Smooth muscle cell (in vitro differentiated cells): ENCODE measurements at regions not wholly inside any gene's neighbourhood (a gene's known extent, or its start where the extent isn't known, plus 50 kb on each side); places are given as distances from the start of the nearest gene placed in this dataset.

Source experiments
- DNase-seq: peaks from one replicate; lab custom pipeline; 2025; ENCODE audit not compliant: unreplicated experiment; lab: John Stamatoyannopoulos, UW
- H2AFZ ChIP-seq: fragments of 200-600 bp; sonication (generic); 2 replicates; pipeline ENCODE4 v1.6.0; 2016; ENCODE audit warnings: antibody characterized with exemption, low read depth, mild to moderate bottlenecking
- H3F3A ChIP-seq: fragments of 200-600 bp; sonication (generic); 2 replicates; pipeline ENCODE4 v1.6.0; 2017; ENCODE audit warnings: antibody characterized with exemption, low read depth
- H3K27ac ChIP-seq: fragments of 200-600 bp; sonication (generic); 2 replicates; pipeline ENCODE4 v1.5.1; 2016; ENCODE audit warnings: low read depth, mild to moderate bottlenecking
- H3K27me3 ChIP-seq: fragments of 200-600 bp; sonication (generic); 2 replicates; pipeline ENCODE4 v1.6.1; 2016; ENCODE audit warnings: low read depth, mild to moderate bottlenecking
- H3K36me3 ChIP-seq: fragments of 200-600 bp; sonication (generic); 2 replicates; pipeline ENCODE4 v1.5.1; 2016; ENCODE audit warnings: low read depth
- H3K4me1 ChIP-seq: fragments of 200-600 bp; sonication (generic); 2 replicates; pipeline ENCODE4 v1.5.1; 2016; ENCODE audit warnings: low read depth
- H3K4me2 ChIP-seq: fragments of 200-600 bp; sonication (generic); 2 replicates; pipeline ENCODE4 v1.6.0; 2016; ENCODE audit warnings: mild to moderate bottlenecking
- H3K4me3 ChIP-seq: fragments of 200-600 bp; sonication (generic); 2 replicates; pipeline ENCODE4 v1.5.1; 2016; ENCODE audit warnings: mild to moderate bottlenecking
- H3K79me2 ChIP-seq: fragments of 200-600 bp; sonication (generic); 2 replicates; pipeline ENCODE4 v1.6.0; 2016; ENCODE audit warnings: low read depth, mild to moderate bottlenecking
- H3K9ac ChIP-seq: fragments of 200-600 bp; sonication (generic); 2 replicates; pipeline ENCODE4 v1.6.0; 2016; ENCODE audit warnings: low read depth
- H3K9me3 ChIP-seq: fragments of 200-600 bp; sonication (generic); replicated peaks from 2 replicates; pipeline ENCODE4 v1.5.1; 2016; ENCODE audit warnings: low read depth
- H4K20me1 ChIP-seq: fragments of 200-600 bp; sonication (generic); 2 replicates; pipeline ENCODE4 v1.6.0; 2016; ENCODE audit warnings: low read depth
- CTCF ChIP-seq: fragments of 200-600 bp; sonication (generic); IDR thresholded peaks from 2 replicates; pipeline ENCODE4 v1.5.1; 2017; ENCODE audit warnings: borderline replicate concordance, mild to moderate bottlenecking, antibody characterized with exemption; ENCODE audit not compliant: insufficient read depth, poor library complexity, severe bottlenecking
- WGBS: methylation state at CpG from one replicate; pipeline ENCODE4 v1.1.7; 2016; ENCODE audit warnings: low lambda C conversion rate; 5-methylcytosine and 5-hydroxymethylcytosine counted together

GRCh38 chr4:188811121-188811520 lies 671.9 kb downstream of the TRIML1 start:
- no peak overlapping the region for H3K4me2 ChIP-seq
- H3K79me2 ChIP-seq = no peaks in the 10 kb centered on the region
- no peak overlapping the region for H3K4me3 ChIP-seq
- H3F3A ChIP-seq = no peaks in the 10 kb centered on the region
- H3K4me1 ChIP-seq = no peaks in the 10 kb centered on the region
- WGBS = 96% methylated on average over 1 of the region's 1 CpG
- H3K27ac ChIP-seq = no peak overlapping the region
- TF ChIP-seq CTCF = no peak
- no peak overlapping the region for H2AFZ ChIP-seq
- no peaks in the 10 kb centered on the region for H3K36me3 ChIP-seq
- H3K9me3 ChIP-seq = peaks cover 17% of the 10 kb centered on the region
- H3K9ac ChIP-seq = no peak overlapping the region
- no peak for DNase-seq
- no peaks in the 10 kb centered on the region for H4K20me1 ChIP-seq
- H3K27me3 ChIP-seq = no peaks in the 10 kb centered on the region

- no peak for TF ChIP-seq CTCF
- Histone ChIP-seq H4K20me1 (no peaks in the 10 kb centered on the region), H3K4me3 (no peak overlapping the region), H3K4me1 (no peaks in the 10 kb centered on the region), H3F3A (no peaks in the 10 kb centered on the region), H3K4me2 (no peak overlapping the region), H2AFZ (no peak overlapping the region), H3K27ac (no peak overlapping the region), H3K9ac (no peak overlapping the region), H3K9me3 (peaks cover 17% of the 10 kb centered on the region), H3K79me2 (no peaks in the 10 kb centered on the region), H3K36me3 (no peaks in the 10 kb centered on the region), H3K27me3 (no peaks in the 10 kb centered on the region)
- 73% methylated on average over 1 of the region's 1 CpG for WGBS
- no peak for DNase-seq
Measured at GRCh38 chr4:188812644-188813043, 673.4 kb downstream of the TRIML1 start.

DNA sequence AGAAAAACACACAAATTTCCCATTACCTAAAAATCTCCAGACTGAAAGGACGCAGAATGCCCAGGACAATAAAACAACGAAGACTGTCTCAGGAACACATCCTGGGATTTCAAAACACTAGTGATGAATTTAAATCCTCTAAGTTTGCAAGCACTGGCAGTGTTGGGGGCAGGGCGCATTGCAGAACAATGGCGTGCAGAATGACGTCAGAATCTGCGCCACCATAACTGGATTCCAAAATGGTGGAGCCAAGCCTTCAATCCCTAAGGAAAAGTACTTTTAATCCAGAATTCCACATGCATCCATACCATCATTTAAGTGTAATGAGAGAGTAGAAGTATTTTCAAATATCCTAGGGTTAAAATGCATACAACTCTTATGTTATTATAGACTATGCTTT lies 679.1 kb downstream of the TRIML1 start:
- DNase-seq = no peak
- Histone ChIP-seq H3K4me2 (no peak overlapping the region), H3K4me1 (no peaks in the 10 kb centered on the region), H3K27ac (no peak overlapping the region), H3K9ac (no peak overlapping the region), H4K20me1 (no peaks in the 10 kb centered on the region), H3K27me3 (no peaks in the 10 kb centered on the region), H2AFZ (no peak overlapping the region), H3K4me3 (no peak overlapping the region), H3K36me3 (no peaks in the 10 kb centered on the region), H3K9me3 (peaks cover 15% of the 10 kb centered on the region), H3F3A (no peaks in the 10 kb centered on the region), H3K79me2 (no peaks in the 10 kb centered on the region)
- TF ChIP-seq CTCF = no peak
- 96% methylated on average over 6 of the region's 6 CpGs for WGBS

DNA sequence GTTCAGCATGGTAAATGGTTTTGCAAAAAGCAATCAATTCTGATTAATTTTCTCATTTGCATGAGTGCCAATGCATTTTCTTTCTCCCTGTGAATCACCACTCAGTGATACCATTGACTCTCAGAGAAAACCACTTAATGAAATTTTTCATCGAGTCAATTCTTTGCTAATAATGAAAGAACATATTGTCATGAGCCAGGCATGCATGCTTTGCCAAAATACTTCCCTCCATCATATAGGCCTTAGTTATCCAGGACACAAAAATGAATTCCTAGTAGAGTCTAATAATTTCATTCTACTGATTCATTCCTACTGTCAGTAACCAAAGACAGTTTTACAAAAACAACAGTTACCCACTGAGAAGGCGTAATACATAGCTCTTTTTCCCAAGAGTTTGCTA lies 680.0 kb downstream of the TRIML1 start:
- Histone ChIP-seq H3K9me3 (peaks cover 6% of the 10 kb centered on the region), H3K27ac (no peak overlapping the region), H3K4me2 (no peak overlapping the region), H3K27me3 (no peaks in the 10 kb centered on the region), H3K79me2 (no peaks in the 10 kb centered on the region), H3K4me1 (no peaks in the 10 kb centered on the region), H4K20me1 (no peaks in the 10 kb centered on the region), H3K9ac (no peak overlapping the region), H2AFZ (no peak overlapping the region), H3F3A (no peaks in the 10 kb centered on the region), H3K36me3 (no peaks in the 10 kb centered on the region), H3K4me3 (no peak overlapping the region)
- no peak for TF ChIP-seq CTCF
- WGBS = 92% methylated on average over 2 of the region's 2 CpGs
- DNase-seq = no peak
